T-helper 22 cell (primary cell): ENCODE measurements at regions not wholly inside any gene's neighbourhood (a gene's known extent, or its start where the extent isn't known, plus 50 kb on each side); places are given as distances from the start of the nearest gene placed in this dataset.
"Not testable (repeated sequence)": the region's sequence is repeated elsewhere in the genome, so short reads cannot be mapped to it uniquely, and the experiment has no call there.

Source experiments
- DNase-seq: peaks from one replicate; pipeline ENCODE4 v3.0.0-alpha.2; 2020; ENCODE audit warnings: low read depth

DNA sequence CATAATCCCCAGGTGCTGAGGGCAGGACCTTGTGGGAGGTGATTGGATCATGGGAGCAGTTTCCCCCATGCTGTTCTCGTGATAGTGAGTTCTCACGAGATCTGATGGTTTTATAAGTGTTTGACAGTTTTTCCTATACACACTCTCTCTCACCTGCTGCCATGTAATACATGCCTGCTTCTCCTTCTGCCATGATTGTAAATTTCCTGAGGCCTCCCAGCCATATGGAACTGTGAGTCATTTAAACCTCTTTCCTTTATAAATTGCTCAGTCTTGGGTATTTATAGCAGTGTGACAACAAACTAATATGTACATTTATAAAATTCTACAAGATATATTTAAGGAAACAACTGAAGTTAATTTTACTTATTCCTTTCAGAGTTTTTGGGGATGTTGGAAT is 170.8 kb upstream of the BET1 start:
- DNase-seq = no peak

DNA sequence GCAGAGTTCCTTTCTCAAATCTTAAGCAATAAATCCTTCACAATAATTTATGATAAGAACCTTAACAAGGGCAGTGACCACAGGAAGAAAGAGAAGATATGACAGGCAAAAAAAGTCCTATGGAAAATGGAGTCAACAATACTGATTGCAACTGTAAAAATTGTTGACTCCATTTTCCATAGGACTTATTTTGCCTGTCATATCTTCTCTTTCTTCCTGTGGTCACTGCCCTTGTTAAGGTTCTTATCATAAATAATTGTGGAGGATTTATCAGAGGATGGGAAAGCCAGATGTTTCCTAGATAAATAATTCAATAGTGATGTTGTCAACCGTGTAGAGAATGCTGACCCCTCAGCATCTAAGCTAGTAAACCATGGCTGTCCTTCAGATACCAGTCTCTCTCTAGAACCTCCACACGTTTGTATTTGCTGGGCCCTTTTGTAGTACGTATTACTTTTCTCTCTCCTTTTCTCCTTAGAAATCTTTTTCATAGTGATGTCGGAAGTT is 172.6 kb upstream of the BET1 start:
- no peak for DNase-seq

DNA sequence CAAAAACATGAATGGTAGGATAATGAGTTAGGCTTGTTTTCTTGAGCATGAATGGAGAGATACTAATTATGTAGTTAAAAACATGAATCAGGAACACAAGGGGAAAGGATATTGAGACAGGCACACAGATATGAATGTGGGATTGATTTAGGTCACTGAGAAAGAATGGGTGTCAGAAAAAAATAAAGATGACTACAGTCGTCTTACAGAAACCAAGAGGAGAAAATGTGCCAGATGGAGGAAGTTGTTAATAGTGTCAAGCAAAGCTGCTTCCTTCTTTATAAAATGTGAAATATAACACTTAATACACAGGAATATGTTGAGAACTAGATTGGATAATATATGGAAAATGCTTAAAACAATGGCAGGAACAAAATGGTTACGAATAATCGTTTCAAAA is 173.3 kb upstream of the BET1 start:
- DNase-seq = no peak

DNA sequence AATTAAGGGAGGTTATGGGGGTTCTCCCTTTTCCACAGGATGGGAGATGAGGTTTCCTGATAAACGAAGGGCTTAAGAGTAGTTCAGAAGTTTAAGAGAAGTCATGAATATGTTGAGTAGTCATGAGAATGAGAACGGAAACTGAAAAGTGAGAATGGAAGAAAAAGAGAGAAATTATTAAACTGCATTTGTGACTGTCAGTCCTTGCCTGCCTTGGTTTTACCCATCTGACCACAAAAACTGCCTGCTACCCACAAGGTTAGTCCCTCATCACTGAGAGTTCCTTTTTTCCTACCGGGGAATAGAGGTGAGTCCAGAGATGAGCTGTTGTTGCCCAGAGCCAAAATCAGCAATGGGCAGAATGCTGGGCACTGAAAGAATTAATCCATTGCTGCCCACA is 174.1 kb upstream of the BET1 start:
- no peak for DNase-seq

DNA sequence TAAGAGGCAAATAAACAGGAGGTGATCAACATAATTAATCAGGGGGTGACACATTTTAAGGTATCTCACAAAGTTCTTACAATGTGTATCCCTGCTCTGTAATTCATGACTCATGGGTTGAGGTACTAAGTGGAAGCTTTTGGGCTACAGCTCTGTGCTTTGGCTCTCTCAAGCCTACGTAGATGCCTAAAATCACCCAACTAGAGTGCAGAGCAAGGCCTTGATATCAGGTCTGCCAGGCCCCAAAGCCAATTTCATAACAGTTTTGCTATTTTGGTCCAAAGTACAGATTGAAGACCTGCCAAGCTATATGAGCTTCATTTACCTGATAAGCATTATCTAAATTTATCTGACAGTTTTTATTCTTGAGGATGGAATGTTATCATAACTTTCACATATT is 175.3 kb upstream of the BET1 start:
- no peak for DNase-seq

DNA sequence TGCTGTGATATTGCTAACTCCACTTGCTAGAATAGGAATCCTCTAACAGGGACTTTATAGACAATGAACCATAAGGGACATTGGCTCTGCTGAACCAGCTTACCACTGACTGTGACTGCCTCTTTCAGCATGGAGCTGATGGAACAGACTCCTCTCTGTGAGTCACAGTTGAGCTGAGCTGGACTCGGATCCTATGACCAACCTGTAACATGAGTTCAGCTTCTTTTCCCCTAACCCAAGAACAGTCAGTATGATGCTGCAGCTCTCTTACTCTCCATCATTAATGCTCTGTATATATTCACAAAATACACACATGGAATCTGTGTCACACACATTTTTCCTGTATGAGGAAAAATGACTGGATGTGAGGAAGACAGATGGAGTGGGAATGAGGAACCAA is 177.9 kb upstream of the BET1 start:
- DNase-seq = no peak

DNA sequence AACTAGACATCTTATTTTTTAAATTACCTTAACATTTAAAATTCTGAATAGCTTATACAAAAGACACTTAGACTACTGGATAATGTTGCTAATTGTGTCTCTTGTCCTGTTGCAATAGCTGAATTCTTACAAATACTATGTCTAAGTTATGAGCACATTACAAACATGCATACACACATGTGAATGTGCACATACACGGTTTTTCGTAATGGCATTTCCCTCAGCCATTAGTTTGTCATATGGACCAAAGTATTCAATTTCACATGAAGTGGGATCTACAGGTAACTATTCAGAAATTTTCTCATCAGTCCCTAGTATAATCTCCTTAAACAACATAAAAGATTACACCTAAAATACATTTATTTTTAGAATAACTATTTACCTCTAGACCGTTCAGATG is 178.6 kb upstream of the BET1 start:
- DNase-seq = no peak

DNA sequence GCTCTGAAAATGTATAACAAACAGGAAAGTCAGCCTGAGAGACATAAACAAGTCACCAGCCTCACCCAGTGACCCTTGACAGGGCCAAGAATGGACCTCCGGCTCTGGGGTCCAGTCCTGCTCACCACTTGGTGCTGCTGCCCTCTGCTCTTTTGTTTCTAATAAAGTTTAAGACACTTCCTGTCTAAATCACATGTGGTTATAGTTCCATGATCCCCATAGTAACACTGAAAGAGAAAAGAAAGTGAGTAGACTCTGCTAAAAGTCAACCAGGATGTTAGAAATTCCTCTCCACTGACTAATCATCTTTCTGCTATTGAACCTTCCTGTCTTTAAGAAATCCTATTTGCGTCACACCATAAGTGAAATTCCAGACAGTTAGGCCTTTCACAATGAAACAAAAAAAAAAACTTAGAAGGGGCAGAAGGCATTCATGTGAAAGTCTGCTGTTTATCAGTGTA is 179.2 kb upstream of the BET1 start:
- no peak for DNase-seq

DNA sequence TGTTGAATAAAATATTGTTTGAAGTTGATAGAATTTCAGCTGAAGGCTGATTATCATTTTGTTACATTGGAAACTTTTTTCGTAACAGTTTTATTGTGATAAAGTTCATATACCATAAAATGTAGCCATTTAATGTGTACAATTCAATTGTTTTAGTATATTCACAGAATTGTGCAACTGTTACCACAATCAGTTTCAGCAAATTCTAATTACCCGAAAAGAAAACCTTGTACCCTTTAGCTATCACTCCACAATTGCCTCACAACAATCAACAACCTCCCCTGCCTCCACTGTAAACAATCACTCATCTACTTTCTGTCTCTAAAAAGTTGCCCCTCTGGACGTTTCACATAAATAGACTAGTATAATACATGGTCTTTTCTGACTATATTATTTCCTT is 179.7 kb upstream of the BET1 start:
- DNase-seq = no peak

DNA sequence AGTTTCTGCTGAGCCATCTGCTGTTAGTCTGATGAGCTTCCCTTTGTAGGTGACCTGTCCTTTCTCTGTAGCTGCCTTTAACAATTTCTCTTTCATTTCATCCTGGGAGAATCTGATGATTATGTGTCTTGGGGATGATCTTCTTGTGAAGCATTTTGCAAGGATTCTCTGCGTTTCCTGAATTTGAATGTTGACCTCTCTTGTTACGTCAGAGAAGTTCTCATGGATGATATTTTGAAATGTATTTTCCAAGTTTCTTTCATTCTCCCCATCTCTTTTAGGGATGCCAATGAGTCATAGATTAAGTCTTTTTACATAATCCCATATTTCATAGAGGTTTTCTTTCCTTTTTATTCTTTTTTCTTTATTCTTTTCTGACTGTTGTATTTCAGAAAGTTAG is 184.2 kb upstream of the BET1 start:
- no peak for DNase-seq

DNA sequence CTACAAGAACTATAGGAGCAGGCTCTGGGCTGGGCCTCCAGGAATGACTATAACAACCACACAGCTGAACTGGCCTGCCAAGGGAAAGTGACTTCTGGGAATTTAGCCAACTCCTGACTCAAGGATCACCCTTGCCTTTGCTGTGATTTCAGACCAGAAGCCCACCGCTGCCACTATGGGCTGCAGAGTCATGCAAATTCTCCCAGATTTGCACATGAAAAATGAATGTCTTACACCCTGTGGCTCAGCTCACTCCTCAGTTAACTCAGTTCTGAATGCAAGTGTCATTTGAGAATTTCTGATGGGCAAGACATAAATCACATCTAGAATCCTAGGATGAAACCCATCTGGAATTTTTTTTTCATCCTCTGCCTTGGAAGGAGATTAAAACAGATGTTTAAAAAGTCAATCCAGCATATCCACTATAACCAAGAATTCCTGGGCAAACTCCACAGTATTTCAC is 186.5 kb upstream of the BET1 start:
- no peak for DNase-seq

DNA sequence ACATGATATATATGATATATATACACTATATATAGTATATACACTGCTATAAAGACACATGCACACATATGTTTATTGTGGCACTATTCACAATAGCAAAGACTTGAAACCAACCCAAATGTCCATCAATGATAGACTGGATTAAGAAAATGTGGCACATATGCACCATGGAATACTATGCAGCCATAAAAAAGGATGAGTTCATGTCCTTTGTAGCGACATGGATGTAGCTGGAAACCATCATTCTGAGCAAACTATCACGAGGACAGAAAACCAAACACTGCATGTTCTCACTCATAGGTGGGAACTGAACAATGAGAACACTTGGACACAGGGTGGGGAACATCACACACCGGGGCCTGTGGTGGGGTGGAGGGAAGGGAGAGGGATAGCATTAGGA is 190.3 kb upstream of the BET1 start:
- DNase-seq = not testable (repeated sequence)

DNA sequence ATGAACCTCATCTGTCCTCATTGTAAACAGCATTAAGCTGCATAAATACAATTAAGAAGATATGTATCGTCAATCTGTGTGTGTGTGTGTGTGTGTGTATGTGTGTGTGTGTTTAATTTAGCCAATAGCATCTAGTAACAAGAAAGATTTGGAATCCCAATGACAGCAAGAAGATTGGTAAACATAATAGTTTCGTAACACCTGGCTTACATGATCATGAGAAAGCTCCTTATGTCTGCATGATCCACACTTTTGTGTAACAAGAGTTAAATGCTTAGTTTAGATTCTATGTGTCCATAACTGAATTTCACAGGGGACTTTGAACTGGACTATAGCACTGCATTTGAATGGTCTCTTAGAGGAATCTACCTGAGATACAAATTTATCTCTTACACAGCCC is 191.0 kb upstream of the BET1 start:
- DNase-seq = no peak

DNA sequence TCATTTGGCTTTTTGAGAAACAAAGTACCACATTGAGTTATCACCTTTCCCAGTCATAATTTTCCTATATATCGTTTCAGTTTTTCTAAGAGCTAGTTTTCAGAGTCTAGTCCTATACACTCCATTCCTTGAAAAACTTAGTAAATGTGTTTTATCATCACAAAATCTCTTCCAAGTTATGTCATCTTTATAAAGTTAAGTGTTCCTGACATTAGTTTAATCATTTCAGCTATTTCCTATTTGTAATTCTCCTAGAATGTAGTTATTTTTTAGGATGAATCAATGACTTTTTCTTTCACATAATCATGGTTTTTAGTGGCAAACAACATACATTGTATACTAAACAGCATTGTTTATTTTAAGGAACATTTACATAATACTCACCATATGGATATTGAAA is 191.7 kb upstream of the BET1 start:
- DNase-seq = no peak

DNA sequence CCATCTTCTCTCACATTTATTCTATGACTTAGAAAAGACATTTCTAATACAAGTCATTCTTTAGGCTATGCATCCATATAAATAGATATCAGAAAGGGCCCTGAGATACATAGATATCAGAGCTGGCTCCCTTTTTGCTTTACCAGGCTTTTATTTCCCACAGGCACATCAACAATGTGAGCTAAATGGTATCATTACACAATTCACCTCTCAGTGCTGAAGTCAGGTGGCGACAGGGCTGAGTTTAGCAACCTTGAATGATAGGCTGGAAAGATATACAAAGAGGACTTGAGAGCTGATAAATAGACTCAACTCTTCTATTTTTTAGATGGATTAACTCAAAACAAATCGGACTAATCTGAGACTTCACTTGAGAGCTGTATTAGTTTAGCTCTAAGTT is 189.2 kb upstream of the COL1A2 start:
- no peak for DNase-seq

DNA sequence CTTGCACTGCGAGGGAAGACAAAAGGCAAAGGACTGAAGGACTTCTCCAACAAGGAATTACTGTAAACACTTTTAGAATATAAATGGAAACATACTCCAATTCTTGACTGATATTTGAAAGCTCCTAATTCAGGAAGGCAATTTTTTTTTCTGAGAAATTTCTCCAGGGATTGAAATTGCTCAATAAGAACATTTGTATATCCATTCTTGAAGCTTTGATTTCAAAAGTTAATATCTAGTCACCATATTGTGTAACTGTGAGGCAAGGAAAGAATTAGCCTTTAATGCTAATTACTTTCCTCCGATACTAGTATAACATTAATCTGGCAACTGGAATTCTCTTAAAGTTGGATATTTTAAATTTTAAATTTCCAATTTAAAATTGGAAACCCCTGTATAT is 188.4 kb upstream of the COL1A2 start:
- DNase-seq = no peak

DNA sequence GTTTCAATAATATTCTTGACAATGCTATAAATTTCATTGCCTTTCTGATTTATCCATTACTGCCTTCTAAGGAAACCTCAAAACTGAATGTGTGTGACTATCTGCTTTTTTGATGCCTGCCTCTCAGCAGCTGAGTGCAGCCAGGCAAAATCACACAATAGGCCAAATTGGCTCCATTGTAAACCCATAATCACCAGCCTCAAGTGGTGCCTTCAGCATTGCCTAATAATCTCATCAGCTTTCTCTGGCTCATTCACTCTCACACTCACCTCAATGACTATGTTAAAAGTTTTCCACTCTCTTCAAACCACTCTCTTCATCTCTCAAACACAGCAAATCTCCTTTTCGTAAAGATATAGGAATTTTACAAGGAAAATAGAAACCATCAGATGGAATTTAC is 182.5 kb upstream of the COL1A2 start:
- no peak for DNase-seq

DNA sequence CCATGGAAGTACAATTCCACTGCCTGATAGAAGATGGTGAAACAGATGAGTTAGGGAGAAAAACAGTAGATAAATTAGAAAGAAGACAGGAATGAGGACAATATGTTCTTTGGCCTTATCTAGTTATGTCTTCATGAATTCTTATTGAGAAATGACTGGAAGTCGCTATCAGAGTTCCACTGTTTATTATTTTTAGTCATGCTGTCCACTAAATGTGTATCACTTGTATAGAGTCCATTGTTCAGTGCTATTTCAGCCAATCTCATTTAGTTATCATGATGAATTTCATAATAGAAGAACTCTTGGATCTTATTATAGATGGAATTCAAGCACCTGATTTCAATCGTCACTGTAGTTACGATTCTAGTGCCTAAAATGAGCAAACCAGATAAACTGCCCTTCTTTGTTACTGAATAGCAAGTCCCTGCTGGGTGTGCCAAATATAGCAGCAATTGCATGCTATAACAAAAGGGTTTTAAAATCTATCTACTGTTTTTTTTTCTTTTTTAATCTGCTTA is 177.7 kb upstream of the COL1A2 start:
- DNase-seq = no peak

DNA sequence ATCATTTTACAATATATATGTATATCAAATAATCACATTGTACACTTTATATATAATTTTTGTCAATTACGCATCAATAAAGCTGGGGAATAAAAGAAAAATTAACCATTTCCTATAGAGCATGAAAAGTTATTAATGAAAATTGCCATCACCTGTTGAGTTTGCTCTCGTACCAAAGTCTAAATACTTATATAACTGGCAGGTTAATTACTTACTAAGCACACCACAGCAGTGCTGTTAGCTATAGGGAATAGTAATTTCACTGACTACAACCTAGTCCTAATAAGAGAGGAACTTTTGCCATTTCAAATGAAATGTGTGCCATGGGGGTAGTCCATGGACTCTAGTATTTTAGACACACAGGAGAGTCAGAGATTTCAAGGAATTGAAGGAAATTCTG is 176.9 kb upstream of the COL1A2 start:
- no peak for DNase-seq

DNA sequence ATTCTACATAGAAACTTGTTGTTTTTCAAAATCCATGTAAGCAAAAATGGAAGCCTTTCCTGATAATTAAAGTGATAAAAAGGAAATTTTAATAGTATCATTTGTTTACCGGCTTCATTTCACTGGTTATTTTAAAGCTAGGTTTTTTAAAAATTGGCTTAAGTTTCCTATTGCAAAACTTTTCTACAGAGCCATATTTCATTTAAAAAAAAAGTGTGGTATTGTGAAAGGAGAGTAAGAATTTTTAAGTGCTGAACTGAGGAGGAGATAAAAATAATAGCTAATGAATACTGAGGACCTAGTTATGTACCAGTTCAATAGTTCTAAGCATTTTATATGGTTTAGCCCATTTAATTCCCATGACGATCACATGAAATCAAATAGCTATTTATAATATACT is 172.2 kb upstream of the COL1A2 start:
- DNase-seq = no peak

DNA sequence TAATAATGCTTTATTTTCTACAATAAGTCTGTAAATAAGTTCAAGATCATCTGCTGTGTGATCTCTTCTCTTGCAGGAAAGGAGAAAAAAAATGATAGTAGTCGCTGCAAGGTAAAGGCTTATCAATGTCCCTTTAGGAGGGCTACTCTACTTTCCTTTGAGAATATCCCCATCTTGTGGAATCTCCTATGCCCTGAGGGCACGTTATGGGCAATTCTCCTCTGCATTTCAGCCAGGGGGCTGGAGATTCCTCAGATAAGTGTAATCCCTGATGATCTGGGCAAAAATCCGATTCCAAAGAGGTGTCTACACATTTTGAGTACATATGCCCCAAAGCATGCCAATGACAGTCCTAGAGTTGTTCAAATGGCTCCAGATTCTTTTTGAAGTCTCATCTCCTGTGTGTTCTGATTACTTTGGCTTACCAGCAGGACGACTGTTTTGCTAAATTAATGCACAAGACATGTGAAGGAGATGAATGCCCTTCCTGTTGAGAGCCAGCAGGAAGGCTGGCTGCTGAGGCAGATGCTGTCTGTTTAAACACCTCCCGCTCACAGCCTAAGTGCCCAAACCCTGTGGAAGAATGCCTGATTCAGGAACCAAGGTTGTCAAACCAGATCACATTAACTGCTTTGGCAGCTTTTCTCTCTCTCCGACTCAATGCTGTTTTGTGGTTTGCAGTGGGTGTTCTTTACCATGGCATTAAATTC is 171.2 kb upstream of the COL1A2 start:
- DNase-seq = no peak

DNA sequence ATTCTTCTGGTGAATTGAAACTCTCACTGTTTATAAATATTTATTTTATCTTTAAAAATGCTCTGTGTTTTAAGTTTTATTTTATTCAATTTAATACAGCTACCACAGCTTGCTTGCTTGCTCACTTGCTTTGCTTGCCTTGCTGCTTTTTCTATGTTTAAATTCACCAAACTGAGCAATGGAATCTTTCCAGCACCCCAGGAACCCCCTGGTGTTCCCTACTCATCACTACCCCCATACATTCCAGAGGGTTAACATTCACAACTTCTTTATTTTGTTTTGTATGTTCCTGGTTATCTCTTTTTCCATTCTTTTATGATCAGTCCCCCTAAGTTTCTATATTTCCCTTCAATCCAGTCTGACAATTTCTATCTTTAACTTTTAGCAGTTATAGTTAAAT is 166.5 kb upstream of the COL1A2 start:
- no peak for DNase-seq

DNA sequence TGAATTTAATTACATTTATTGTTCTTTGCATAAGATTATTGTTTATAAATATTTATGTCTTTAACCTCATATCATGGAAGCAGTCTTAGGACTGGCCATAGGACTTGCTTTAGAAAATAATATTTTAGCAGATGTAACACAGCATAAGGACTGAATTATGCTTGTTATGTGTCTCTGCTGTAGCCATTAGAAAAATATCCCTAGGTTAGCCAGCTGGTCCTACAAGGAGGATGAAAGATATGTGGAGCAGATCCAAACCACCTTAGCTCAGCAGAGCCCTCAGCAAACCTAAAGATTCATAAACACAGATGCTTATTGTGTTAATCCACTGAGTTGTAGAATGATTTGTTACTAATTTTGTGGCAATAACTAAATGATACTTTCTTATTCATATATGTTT is 166.0 kb upstream of the COL1A2 start:
- no peak for DNase-seq

DNA sequence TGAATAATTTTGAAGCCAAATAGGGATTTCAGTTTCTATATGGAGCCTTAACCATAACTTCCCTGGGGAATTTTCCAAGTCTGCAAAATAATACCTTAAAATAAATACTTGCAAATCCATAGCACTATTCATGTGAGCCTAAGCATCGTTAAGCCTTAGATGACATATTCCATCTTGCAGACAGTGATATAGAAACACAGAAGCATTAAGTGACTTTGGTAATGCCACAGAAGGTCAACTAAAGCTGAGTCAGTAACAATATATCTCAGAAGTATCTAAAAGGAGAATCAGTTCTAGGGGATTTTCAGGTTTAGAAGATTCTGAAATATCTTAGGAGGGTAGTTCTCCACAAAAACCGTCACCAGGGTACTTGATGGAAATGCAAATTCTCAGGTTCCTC is 163.4 kb upstream of the COL1A2 start:
- no peak for DNase-seq
